HG03442 (cell line): ENCODE measurements at regions not wholly inside any gene's neighbourhood (a gene's known extent, or its start where the extent isn't known, plus 50 kb on each side); places are given as distances from the start of the nearest gene placed in this dataset.
"Not testable (repeated sequence)": the region's sequence is repeated elsewhere in the genome, so short reads cannot be mapped to it uniquely, and the experiment has no call there.

Source experiments
- ATAC-seq: cut with Tn5 transposase; IDR thresholded peaks from one replicate; pipeline ENCODE4 v1.9.1; 2021; ENCODE audit warnings: mild to moderate bottlenecking, moderate library complexity; ENCODE audit not compliant: unreplicated experiment

- ATAC-seq: no peak
Measured at GRCh38 chr7:67866812-67867211, 870.2 kb downstream of the TYW1 start.

DNA sequence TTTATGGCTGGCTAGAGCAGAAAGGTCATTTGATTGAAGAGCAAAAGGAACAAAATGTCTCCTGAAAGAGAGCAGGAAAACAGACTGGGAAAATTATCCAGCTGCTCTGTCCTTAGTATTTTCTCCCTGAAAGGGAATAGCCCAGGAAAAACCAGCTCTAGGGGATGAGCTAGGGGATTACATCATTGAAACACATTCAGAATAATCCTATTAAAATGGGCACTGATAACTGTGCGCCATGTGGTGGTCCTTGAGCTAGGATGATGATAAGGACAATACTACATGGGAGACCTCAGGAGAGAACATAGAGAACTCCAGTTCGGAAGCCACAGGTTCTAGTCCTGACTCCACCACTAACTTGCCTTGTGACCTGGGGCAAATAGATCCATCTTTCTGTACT lies 873.8 kb downstream of the TYW1 start:
- ATAC-seq: no peak

DNA sequence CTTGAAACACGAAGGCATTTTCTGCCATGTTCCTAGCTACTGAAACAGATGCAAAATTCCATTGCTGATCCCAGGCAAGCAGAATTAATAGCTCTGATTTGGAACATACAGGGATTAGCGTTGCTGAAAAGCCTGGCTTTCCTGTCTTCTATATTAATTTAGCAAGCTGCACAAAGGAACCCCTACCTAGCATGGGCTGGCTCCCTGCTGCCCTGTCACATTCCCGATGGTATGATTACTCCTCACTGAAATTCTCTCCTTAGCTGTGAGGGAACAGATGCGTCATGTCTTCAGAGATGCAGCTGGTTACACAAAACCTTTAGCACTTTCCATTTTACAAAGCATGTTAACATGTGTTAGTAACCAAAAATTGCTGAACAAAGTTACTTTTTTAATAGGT lies 878.9 kb downstream of the TYW1 start:
- ATAC-seq: no peak

DNA sequence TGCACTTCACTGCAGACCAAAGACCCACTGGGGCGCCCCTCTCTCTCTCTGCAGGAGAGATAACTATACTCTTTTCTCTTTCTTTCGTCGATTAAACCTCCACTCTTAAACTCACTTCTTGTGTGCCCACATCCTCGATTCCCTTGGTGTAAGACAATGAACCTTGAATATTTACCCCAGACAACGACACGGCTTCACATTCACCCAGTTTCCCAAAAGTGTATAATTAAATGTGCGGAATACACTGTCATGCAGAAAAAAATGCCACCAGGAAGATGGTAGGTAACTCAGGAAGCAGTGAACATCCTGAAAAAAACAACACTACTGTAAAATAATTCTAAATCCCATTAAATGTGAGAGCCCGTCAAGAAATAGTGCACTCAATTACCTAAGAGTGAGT lies 882.2 kb downstream of the TYW1 start:
- no peak for ATAC-seq

- no peak for ATAC-seq
Measured at GRCh38 chr7:67882843-67883242, 886.2 kb downstream of the TYW1 start.

DNA sequence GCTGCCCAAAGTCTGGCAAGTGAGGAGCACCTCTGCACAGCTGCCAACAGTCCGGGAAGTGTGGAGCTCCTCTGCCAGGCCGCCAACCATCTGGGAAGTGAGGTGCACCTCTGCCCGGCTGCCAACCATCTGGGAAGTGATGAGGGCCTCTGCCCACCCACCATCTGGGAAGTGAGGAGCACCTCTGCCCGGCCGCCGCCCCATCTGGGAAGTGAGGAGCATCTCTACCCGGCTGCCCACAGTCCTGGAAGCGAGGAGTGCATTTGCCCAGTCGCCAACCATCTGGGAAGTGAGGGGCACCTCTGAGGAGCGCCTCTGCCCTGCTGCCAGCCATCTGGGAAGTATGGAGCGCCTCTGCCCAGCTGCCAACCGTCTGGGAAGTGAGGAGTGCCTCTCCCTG lies 893.7 kb downstream of the TYW1 start:
- no peak for ATAC-seq

- no peak for ATAC-seq
Measured at GRCh38 chr7:67894746-67895145, 898.1 kb downstream of the TYW1 start.

GRCh38 chr7:67896721-67897120 lies 900.1 kb downstream of the TYW1 start:
- ATAC-seq: no peak

DNA sequence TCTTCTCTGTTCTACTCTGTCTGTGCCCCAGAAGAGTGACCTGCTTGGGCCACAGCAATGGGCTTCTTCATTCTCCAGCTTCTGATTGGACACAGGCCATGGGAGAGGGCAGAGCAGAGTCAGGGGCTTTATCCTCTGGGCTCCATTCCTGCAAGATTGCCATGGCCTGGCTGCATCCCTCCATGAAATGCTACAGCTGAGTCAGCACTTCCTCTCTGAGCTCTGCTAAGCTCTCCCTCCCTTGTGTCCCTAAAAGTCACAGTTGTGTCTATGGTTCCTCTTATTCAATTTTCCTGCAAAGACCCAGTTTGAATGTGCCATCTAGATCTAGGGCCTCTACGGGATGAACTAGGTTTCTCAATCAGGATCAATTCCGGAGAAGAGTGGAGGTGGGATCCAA lies 903.8 kb downstream of the TYW1 start:
- ATAC-seq: no peak

- ATAC-seq: no peak
Measured at GRCh38 chr7:67901808-67902480, 905.3 kb downstream of the TYW1 start.

DNA sequence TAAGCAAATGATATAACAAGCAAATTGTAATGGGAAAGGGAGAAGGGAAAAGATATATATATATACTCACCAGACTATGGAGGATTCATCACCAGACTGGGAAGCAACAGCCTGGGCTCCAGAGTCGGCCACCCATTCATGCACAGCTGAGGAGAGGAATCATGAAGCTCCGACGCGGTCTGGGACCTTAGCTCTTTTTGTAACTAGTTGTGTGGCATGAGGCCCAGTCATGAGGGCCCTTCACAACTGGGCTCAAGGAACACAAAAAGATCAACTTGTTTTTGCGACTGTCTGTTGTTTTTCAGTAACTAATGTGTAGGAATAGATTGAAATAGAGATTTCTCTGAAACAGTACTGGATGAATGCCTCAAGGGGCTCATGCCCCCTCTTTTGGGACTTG lies 911.2 kb downstream of the TYW1 start:
- ATAC-seq: no peak

DNA sequence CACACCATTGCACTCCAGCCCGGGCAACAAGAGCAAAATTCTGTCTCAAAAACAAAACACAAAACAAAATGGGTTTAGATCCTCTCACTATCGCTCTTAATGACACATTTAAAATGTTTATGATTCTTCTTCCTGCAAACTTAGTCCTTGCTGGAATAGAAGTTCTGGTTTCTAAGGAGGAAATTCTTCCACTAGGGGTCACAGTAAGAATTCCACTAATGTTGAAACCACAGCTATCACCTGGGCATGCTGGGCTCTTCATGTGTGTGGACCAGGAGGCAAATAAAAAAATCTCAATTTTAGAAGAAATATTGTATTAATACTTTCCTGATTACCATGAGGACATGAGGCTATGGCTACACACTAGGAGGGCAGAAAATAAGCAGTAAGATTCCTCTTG lies 915.8 kb downstream of the TYW1 start:
- ATAC-seq: no peak

DNA sequence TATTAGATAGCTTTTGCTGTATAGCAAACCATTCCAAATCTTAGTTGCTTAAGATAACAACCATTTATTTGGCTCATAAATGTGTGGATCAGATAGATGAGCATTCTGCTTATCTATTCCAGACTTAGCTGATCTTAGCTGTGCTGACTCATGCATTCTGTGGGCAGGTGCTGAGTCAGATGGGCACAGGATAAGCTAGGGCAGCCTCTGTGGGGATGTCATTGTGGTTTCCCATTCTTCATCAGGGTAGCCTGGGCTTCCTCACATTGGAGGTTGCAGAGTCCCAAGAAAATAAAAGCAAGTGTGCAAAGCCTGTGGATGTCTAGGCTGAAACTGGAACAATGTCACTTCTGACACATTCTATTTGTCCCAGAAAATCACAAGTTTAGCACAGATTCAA lies 917.0 kb downstream of the TYW1 start:
- ATAC-seq: no peak

DNA sequence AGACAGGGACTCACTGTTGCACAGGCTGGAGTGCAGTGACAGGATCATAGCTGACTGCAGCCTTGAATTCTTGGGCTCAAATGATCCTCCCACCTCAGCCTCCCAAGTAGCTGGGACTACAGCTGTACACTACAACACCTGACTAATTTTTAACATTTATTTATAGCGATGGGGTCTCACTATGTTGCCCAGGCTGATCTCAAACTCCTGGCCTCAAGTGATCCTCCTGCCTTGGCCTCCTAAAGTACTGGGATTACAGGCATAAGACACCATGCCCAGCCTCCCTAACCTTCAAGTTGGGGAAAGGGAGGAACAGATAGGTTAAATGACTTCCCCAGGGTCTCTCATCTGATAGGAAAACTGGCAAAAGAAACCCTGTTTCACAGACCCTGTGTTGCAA lies 919.5 kb downstream of the TYW1 start:
- ATAC-seq: not testable (repeated sequence)

DNA sequence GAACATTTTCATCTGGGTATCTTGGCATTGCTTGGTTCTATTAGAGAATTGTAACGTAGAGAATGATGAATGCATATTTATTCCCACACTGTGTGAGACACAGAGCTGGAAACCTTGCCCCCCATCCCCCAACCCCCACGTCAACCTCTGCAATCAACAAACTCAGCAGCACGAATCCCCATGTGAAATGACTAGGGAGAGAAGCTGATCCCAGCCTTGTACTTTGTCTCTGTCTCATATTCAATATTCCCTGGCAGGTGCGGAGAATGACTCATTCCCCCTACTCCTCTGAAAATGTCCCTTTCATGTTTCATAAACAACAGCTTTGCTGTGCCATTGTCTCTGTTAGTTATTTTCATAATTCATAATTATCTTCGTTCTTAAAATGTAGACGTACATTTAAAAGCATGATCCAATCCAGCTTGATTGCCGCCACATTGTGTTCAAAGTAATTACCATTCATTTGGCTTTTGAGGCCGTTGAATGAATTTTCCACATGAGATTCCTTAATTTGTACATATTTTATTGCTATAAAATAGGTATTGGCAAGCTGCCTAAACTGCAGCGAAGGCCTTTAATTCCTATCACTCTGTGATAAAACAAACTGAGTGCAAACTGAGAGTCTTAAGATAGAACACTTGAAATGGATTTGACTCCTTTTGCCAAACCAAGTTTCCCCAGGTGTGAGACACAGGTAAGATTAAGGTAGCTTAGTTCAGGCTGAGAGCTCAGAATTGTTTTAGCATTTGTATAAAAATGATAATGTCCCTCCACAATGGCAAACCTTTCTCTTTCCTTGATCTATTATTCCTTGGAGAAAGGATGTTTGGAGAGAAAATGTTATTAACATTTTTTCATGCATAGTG lies 920.2 kb downstream of the TYW1 start:
- ATAC-seq: no peak

GRCh38 chr7:67917437-67917755 lies 920.8 kb downstream of the TYW1 start:
- no peak for ATAC-seq

GRCh38 chr7:67918158-67918557 lies 921.5 kb downstream of the TYW1 start:
- no peak for ATAC-seq

- ATAC-seq: no peak
Measured at GRCh38 chr7:67923286-67923685, 926.7 kb downstream of the TYW1 start.

GRCh38 chr7:67928141-67928540 lies 931.5 kb downstream of the TYW1 start:
- ATAC-seq: no peak

DNA sequence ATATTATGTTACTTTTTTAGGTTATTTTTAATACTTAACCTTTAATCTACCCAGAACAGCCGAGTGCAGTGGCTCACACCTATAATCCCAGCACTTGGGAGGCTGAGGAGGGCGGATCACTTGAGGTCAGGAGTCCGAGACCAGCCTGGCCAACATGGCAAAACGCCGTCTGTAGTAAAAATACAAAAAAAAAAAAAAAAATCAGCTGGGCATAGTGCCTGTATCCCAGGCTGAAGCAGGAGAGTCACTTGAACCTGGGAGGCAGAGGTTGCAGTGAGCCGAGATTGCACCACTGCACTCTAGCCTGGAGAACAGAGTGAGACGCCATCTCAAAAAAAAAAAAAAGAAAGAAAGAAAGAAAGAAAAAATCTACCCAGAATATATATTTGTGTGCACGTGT lies 939.8 kb downstream of the TYW1 start:
- not testable (repeated sequence) for ATAC-seq

DNA sequence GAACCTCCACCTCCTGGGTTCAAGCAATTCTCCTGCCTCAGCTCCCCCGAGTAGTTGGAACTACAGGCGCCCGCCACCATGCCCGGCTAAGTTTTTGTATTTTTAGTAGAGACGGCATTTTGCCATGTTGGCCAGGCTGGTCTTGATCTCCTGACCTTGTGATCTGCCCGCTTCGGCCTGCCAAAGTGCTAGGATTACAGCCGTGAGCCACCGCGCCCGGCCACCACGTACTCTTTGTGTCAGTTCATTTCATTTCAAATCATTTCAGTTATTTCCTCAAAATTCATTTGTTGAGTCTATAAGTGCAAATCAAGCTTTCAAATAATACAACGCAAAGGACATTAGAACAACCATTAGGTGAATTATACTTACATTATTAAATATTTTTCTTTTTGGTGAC lies 943.8 kb downstream of the TYW1 start:
- ATAC-seq: no peak

GRCh38 chr7:67947191-67947590 lies 950.6 kb downstream of the TYW1 start:
- no peak for ATAC-seq

DNA sequence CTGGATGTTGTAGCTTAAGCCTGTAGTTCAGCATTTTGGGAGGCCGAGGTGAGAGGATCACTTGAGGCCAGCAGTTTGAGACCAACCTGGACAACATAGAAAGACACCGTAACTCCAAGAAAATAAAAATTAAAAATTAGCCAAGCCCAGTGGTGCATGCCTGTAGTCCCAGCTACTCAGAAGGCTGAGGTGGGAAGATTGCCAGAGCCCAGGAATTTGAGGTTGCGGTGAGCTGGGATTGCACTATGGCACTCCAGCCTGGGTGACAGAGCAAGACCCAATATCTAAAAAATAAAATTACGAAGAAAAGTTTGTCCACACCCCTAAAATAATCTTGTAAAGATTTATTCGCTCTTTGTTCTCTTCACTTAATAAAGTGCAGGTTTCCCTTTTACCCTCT lies 951.0 kb downstream of the TYW1 start:
- no peak for ATAC-seq
